T-helper 22 cell (primary cell): ENCODE measurements at regions not wholly inside any gene's neighbourhood (a gene's known extent, or its start where the extent isn't known, plus 50 kb on each side); places are given as distances from the start of the nearest gene placed in this dataset.

Experiments
- DNase-seq: peaks from one replicate; pipeline ENCODE4 v3.0.0-alpha.2; 2020; ENCODE audit warnings: low read depth

GRCh38 chr11:112785719-112786118, 175.5 kb upstream of the NCAM1 start:
- no peak for DNase-seq

GRCh38 chr11:112786196-112786595, 175.0 kb upstream of the NCAM1 start:
- DNase-seq, result no peak

- no peak for DNase-seq
These were observed 174.2 kb upstream of the NCAM1 start for GRCh38 chr11:112786886-112787530.

- no peak for DNase-seq
These were observed 171.7 kb upstream of the NCAM1 start for GRCh38 chr11:112789481-112789880.

GRCh38 chr11:112790286-112790685, 170.9 kb upstream of the NCAM1 start:
- no peak for DNase-seq

GRCh38 chr11:112792070-112792469, 169.2 kb upstream of the NCAM1 start:
- DNase-seq, result no peak

- no peak for DNase-seq
These were observed 167.8 kb upstream of the NCAM1 start for GRCh38 chr11:112793416-112793815.

GRCh38 chr11:112794331-112794846, 166.8 kb upstream of the NCAM1 start:
- DNase-seq, result no peak

- DNase-seq, result no peak
These were observed 165.9 kb upstream of the NCAM1 start for GRCh38 chr11:112795142-112795815.

- DNase-seq, result no peak
These were observed 165.1 kb upstream of the NCAM1 start for GRCh38 chr11:112795911-112796649.

GRCh38 chr11:112797092-112797491, 164.1 kb upstream of the NCAM1 start:
- DNase-seq, result no peak

GRCh38 chr11:112797648-112798293, 163.4 kb upstream of the NCAM1 start:
- DNase-seq, result no peak

- DNase-seq, result no peak
These were observed 160.0 kb upstream of the NCAM1 start for GRCh38 chr11:112801025-112801816.

GRCh38 chr11:112801817-112802088, 159.5 kb upstream of the NCAM1 start:
- no peak for DNase-seq

- DNase-seq, result no peak
These were observed 155.6 kb upstream of the NCAM1 start for GRCh38 chr11:112805658-112806057.

- DNase-seq, result no peak
These were observed 155.0 kb upstream of the NCAM1 start for GRCh38 chr11:112806256-112806655.

- no peak for DNase-seq
These were observed 154.3 kb upstream of the NCAM1 start for GRCh38 chr11:112806876-112807275.

GRCh38 chr11:112809429-112809828, 151.8 kb upstream of the NCAM1 start:
- DNase-seq, result no peak

- DNase-seq, result no peak
These were observed 150.3 kb upstream of the NCAM1 start for GRCh38 chr11:112810951-112811350.

- DNase-seq, result no peak
These were observed 149.4 kb upstream of the NCAM1 start for GRCh38 chr11:112811783-112812182.

- DNase-seq, result no peak
These were observed 148.5 kb upstream of the NCAM1 start for GRCh38 chr11:112812729-112813128.

- DNase-seq, result no peak
These were observed 147.1 kb upstream of the NCAM1 start for GRCh38 chr11:112814168-112814567.
